Activated naive CD4-positive, alpha-beta T cell treated with anti-CD3 and anti-CD28 coated beads, Interleukin-2, amount 10 ng/mL, durations not matched to agents 7 days and 5 days (primary cell): ENCODE measurements at regions not wholly inside any gene's neighbourhood (a gene's known extent, or its start where the extent isn't known, plus 50 kb on each side); places are given as distances from the start of the nearest gene placed in this dataset.

ENCODE experiments used
- CTCF ChIA-PET: fragments of 350-600 bp; sonication (Branson Sonifier 250); formaldehyde crosslinking; loops from one replicate; lab custom pipeline; 2021; ENCODE audit warnings: antibody characterized with exemption; lab: Charles Lee
- DNase-seq: peaks from one replicate; pipeline ENCODE4 v3.0.0-alpha.2; 2020
- H3K27ac Mint-ChIP-seq: one replicate; pipeline ENCODE4 v1.8.0; 2021; ENCODE audit warnings: mild to moderate bottlenecking, moderate library complexity, mixed read lengths
- H3K27me3 Mint-ChIP-seq: one replicate; pipeline ENCODE4 v1.8.0; 2021; ENCODE audit warnings: mild to moderate bottlenecking, mixed read lengths
- H3K36me3 Mint-ChIP-seq: one replicate; pipeline ENCODE4 v1.8.0; 2021; ENCODE audit warnings: mixed read lengths
- H3K4me1 Mint-ChIP-seq: one replicate; pipeline ENCODE4 v1.8.0; 2021; ENCODE audit warnings: mixed read lengths
- H3K4me3 Mint-ChIP-seq: one replicate; pipeline ENCODE4 v1.8.0; 2021; ENCODE audit warnings: mild to moderate bottlenecking, moderate library complexity, mixed read lengths
- H3K9me3 Mint-ChIP-seq: one replicate; pipeline ENCODE4 v1.8.0; 2021; ENCODE audit warnings: mixed read lengths

DNA sequence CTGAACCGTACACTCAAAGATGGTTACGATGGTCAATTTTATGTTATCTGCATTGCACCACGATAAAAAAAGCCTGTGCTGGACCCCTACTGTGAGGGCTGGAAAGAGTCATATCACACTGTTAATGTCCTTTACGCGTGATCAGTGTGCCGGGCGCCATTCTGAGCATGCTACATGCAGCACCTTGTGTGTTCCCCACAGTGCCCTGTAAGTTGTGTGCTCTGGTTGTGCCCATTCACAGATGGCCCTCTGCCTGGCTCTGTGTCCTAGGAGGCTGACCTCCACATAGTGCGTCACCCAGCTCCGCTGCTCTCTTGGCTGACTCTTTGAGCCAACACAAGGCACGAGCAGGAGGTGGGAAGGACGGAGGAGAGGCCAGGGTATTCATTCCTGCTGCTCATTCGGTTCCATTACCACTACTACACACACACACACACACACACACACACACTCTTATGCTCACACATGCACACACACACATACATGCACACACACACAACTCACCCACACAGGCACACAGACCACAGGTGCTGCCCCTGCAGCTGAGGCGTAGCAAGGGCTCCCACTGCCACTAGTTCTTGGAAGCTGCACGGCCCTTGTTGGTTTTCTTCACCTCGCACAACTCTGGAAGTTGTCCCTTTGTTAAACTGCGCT is 129.6 kb upstream of the IQSEC1 start:
- Mint-ChIP-seq H3K4me3 (no peak overlapping the region), H3K9me3 (no peaks in the 10 kb centered on the region), H3K27ac (no peak overlapping the region), H3K36me3 (no peaks in the 10 kb centered on the region), H3K4me1 (no peaks in the 10 kb centered on the region), H3K27me3 (peaks cover 70% of the 10 kb centered on the region)
- no peak for DNase-seq
- CTCF ChIA-PET: no interaction called here

DNA sequence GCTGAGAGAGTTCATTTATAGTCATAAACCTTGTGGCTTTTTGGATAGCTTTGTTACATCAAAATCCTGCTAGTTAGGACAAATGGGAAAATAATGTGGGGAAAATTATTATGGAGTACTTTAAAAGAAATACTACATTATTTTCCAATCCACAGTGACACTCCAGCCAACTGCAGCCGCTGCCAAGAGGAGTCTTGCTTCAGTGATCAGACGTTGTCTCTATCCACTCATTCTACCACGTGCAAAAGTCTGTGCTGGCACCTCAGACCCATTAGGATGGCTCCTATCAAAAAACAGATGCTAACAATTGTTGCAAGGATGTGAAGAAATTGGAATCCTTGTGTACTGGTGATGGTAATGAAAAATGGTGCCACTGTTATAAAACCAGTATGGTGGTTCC is 128.6 kb upstream of the IQSEC1 start:
- Mint-ChIP-seq H3K27ac (no peak overlapping the region), H3K27me3 (peaks cover 63% of the 10 kb centered on the region), H3K4me1 (no peaks in the 10 kb centered on the region), H3K36me3 (no peaks in the 10 kb centered on the region), H3K4me3 (no peak overlapping the region), H3K9me3 (no peaks in the 10 kb centered on the region)
- no peak for DNase-seq
- CTCF ChIA-PET: interaction anchor here (0.9 to 1.4 kb wide), 2 partner anchors 28 to 251 kb away, joined by 4 to 6 read pairs; no protein-coding TSS in a partner anchor

GRCh38 chr3:13200946-13201345 is 127.7 kb upstream of the IQSEC1 start:
- Mint-ChIP-seq H3K27me3 (peaks cover 65% of the 10 kb centered on the region), H3K4me3 (no peak overlapping the region), H3K27ac (no peak overlapping the region), H3K36me3 (no peaks in the 10 kb centered on the region), H3K4me1 (peaks cover 6% of the 10 kb centered on the region), H3K9me3 (no peaks in the 10 kb centered on the region)
- DNase-seq: no peak
- CTCF ChIA-PET: interaction anchor here (0.9 to 1.4 kb wide), 2 partner anchors 29 to 252 kb away, joined by 4 to 6 read pairs; no protein-coding TSS in a partner anchor

DNA sequence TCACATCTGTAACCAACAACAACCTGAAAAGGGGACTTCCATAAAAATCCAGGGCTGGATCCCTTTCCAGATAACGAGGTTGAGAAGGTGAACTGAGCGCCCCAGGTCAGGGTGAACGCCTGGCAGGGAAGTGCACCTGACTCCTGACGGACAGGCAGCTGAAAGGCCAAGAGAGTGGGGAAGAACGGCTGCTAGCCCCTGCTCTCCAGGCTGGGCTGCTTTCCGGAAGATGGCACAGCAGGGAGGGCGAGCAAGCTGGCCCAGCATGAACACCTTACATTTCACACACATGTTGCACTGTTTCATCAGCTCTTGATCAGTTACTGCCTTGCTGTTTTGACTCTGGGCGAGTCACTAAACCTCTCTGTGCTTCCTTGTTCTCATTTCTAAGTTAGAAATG is 127.2 kb upstream of the IQSEC1 start:
- Mint-ChIP-seq H3K27me3 (peaks cover 62% of the 10 kb centered on the region), H3K4me3 (no peak overlapping the region), H3K36me3 (no peaks in the 10 kb centered on the region), H3K4me1 (peaks cover 11% of the 10 kb centered on the region), H3K9me3 (no peaks in the 10 kb centered on the region), H3K27ac (no peak overlapping the region)
- no peak for DNase-seq
- CTCF ChIA-PET: interaction anchor here (1.4 kb wide), 1 partner anchor 30 kb away, joined by 6 read pairs; no protein-coding TSS in a partner anchor

- no peak overlapping the region for H3K27ac Mint-ChIP-seq
- no peaks in the 10 kb centered on the region for H3K36me3 Mint-ChIP-seq
- CTCF ChIA-PET: no interaction called here
- peaks cover 15% of the 10 kb centered on the region for H3K4me1 Mint-ChIP-seq
- H3K27me3 Mint-ChIP-seq: peaks cover 57% of the 10 kb centered on the region
- no peak overlapping the region for H3K4me3 Mint-ChIP-seq
- H3K9me3 Mint-ChIP-seq: no peaks in the 10 kb centered on the region
- no peak for DNase-seq
Observed at GRCh38 chr3:13199899-13200451, 126.7 kb upstream of the IQSEC1 start.

DNA sequence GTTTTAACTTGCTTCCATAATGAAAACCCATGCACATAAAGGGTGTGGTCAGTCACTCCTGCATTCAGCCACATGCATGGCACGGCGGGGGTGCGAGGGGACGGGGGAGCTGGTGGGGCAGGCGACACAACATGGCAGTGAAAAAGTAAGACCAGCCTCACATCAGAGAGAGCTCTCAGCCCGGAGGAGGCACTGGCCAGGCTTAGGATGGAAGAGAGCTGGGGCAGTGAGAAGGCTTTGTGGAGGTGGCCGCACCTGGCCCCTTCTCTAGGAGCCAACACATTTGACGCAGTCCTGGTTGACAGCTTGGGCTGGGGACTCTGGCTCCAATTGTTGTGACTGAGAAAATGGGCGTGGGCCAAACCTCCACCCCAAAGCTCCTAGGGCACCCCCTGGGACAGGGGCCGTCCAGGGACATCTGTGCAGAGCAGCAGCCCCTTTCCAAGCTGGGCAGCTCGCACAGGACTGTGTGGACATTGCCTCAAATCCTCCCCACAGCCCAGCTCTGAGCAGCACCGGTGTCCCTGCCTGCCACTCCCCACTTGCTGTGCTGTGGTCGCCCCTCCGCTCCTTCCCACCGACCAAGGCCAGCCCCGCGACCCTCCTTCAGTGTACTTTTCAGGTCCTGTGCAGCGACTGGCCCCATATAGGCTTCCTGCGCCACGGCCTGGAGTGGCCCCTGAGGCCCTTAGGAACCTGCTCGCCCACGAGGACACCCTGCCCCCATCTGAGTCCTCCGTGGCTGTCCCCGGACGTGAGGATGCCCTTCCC is 126.0 kb upstream of the IQSEC1 start:
- DNase-seq: no peak
- H3K36me3 Mint-ChIP-seq: no peaks in the 10 kb centered on the region
- peaks cover 17% of the 10 kb centered on the region for H3K4me1 Mint-ChIP-seq
- H3K4me3 Mint-ChIP-seq: no peak overlapping the region
- peaks cover 55% of the 10 kb centered on the region for H3K27me3 Mint-ChIP-seq
- H3K9me3 Mint-ChIP-seq: no peaks in the 10 kb centered on the region
- CTCF ChIA-PET: no interaction called here
- no peak overlapping the region for H3K27ac Mint-ChIP-seq

DNA sequence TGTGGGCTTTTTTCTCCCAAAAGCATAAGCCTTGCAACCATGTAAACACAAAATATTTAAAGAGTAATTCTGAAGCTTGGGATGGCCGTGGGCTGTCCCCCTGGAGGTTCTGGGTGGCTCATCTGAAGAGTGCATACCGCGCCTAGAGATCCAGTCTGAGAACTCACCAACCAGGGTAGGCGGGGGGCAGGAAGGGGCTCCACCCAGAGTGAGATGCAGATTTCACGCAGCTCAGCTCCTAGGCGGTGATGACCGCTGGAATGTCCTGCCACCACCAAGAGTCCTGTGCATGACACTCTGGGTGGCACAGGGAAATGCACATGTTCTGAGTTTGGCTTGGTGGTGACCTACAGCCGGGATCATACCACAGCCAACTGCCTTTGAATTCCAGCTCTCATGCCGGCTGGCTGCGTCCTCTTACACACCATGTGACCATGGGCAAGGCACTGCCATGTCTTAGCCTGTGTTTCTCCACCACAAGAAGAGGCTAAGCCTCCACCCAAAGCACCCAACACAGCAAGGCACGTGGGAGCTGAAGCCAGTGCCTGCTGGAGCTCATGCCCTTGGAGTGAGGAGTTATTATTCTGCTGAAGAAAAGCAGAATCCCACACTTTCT is 125.1 kb upstream of the IQSEC1 start:
- Mint-ChIP-seq H3K4me1 (peaks cover 17% of the 10 kb centered on the region), H3K27ac (no peak overlapping the region), H3K9me3 (no peaks in the 10 kb centered on the region), H3K36me3 (no peaks in the 10 kb centered on the region), H3K4me3 (no peak overlapping the region), H3K27me3 (peaks cover 55% of the 10 kb centered on the region)
- CTCF ChIA-PET: interaction anchor here (1.1 kb wide), 1 partner anchor 107 kb away, joined by 3 read pairs; no protein-coding TSS in a partner anchor
- DNase-seq: no peak

GRCh38 chr3:13197795-13198194 is 124.6 kb upstream of the IQSEC1 start:
- Mint-ChIP-seq H3K27ac (no peak overlapping the region), H3K27me3 (peaks cover 55% of the 10 kb centered on the region), H3K4me3 (no peak overlapping the region), H3K9me3 (no peaks in the 10 kb centered on the region), H3K4me1 (peaks cover 17% of the 10 kb centered on the region), H3K36me3 (no peaks in the 10 kb centered on the region)
- CTCF ChIA-PET: interaction anchor here (1.1 kb wide), 1 partner anchor 106 kb away, joined by 3 read pairs; no protein-coding TSS in a partner anchor
- DNase-seq: no peak

DNA sequence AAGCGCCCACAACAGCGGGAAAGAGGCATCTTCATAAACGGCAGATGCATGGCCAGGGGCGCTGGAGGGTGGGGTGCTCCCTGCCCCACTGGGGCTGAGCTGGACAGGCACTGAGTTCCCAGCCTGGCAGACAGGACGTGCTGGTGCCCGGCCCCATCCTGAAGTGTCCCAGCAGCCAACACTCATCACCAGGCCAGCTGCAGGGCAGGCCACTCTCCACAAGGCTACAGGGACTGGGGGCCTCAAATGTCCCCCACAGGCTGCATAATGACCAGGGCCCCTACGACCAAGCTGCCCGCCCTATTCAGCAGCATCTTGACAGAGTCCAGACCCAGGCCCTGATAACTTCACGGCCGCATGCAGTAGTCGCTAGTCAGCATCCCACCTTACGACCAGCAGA is 124.1 kb upstream of the IQSEC1 start:
- Mint-ChIP-seq H3K4me3 (no peak overlapping the region), H3K27ac (no peak overlapping the region), H3K4me1 (peaks cover 17% of the 10 kb centered on the region), H3K36me3 (no peaks in the 10 kb centered on the region), H3K9me3 (no peaks in the 10 kb centered on the region), H3K27me3 (peaks cover 54% of the 10 kb centered on the region)
- DNase-seq: no peak
- CTCF ChIA-PET: interaction anchor here (1.1 kb wide), 1 partner anchor 105 kb away, joined by 3 read pairs; no protein-coding TSS in a partner anchor

- H3K4me1 Mint-ChIP-seq: peaks cover 24% of the 10 kb centered on the region
- peaks cover 36% of the 10 kb centered on the region for H3K27me3 Mint-ChIP-seq
- CTCF ChIA-PET: interaction anchor here (0.8 to 1.3 kb wide), 2 partner anchors 103 to 105 kb away, joined by 3 to 6 read pairs; no protein-coding TSS in a partner anchor
- H3K27ac Mint-ChIP-seq: no peak overlapping the region
- no peaks in the 10 kb centered on the region for H3K9me3 Mint-ChIP-seq
- H3K36me3 Mint-ChIP-seq: no peaks in the 10 kb centered on the region
- no peak overlapping the region for H3K4me3 Mint-ChIP-seq
- no peak for DNase-seq
Observed at GRCh38 chr3:13195374-13195773, 122.1 kb upstream of the IQSEC1 start.

DNA sequence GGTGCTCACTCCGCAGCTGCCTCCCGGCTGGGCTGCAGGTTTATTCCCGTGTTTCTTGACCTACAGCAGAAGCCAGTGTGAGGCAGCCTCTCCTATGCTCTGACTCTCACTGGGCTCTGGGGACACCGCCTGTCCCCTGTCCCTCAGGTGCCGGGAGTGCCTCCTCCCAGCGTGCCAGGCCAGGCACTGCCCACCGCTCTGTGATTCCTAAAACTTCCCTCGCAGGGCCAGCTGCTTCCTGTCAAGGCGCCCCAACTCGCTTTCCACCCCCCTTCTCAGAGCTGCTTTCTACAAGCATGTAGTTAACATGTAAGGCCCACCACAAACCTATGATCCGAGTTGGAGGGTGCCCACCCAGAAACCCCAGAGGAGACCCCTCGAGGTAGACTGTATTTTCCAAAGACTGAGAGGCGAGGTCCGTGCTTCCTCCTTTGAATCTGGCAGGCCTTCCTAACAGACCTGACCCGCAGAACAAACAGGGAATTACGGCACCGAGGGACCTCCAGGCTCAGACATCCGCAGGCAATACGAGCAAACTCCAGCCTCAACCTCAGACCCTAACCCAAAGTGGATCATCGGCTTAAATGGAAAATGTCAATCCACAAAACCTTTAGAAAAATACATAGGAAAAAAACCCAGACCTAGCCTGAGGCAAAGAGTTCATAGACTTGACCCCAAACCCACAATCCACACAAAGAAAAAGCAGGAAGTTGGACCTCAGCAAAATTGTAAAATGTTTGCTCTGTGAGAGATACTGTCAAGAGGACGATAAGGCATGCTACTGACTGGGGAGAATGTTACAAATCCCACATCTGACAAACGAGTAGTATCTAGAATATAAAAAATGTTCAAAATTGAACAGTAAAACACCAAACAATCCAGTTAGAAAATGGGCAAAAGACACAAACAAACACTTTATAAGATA is 121.3 kb upstream of the IQSEC1 start:
- H3K9me3 Mint-ChIP-seq: peaks cover 2% of the 10 kb centered on the region
- peaks cover 29% of the 10 kb centered on the region for H3K4me1 Mint-ChIP-seq
- CTCF ChIA-PET: interaction anchor here (1.9 kb wide), 1 partner anchor 10 kb away, joined by 7 read pairs; no protein-coding TSS in a partner anchor
- H3K27ac Mint-ChIP-seq: no peak overlapping the region
- peaks cover 38% of the 10 kb centered on the region for H3K27me3 Mint-ChIP-seq
- no peak for DNase-seq
- H3K36me3 Mint-ChIP-seq: peaks cover 1% of the 10 kb centered on the region
- no peak overlapping the region for H3K4me3 Mint-ChIP-seq

GRCh38 chr3:13193320-13194284 is 120.4 kb upstream of the IQSEC1 start:
- H3K4me3 Mint-ChIP-seq: no peak overlapping the region
- H3K4me1 Mint-ChIP-seq: peaks cover 39% of the 10 kb centered on the region
- H3K27me3 Mint-ChIP-seq: peaks cover 39% of the 10 kb centered on the region
- peaks cover 5% of the 10 kb centered on the region for H3K36me3 Mint-ChIP-seq
- peaks cover 5% of the 10 kb centered on the region for H3K9me3 Mint-ChIP-seq
- H3K27ac Mint-ChIP-seq: no peak overlapping the region
- CTCF ChIA-PET: interaction anchor here (1.9 kb wide), 1 partner anchor 9 kb away, joined by 7 read pairs; no protein-coding TSS in a partner anchor
- DNase-seq: no peak
